ENCODE measurements at regions not wholly inside any gene's neighbourhood (a gene's known extent, or its start where the extent isn't known, plus 50 kb on each side); places are given as distances from the start of the nearest gene placed in this dataset.

DNA sequence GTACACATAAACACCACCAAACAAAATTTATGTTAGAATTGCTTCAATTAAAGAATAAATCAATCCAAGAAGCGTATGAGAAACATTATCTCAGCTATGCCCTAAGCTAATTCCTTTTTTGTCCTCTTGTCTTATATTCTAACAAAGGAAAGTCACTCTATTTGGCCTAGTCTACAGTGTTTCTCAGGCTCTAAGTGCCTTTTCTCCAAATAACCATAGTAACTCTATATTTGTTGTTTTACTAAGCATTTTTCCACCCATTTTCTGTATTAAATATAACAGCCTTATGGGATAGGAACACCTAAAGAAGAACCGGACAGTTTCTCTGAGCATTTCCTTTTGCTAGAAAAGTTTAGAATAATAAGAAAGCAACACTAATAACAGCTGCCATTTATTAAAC is 120.1 kb upstream of the MTAP start:
- no peak overlapping the region for H3K27ac Mint-ChIP-seq
- no peak overlapping the region for H3K4me3 Mint-ChIP-seq
- no peaks in the 10 kb centered on the region for H3K27me3 Mint-ChIP-seq
- H3K4me1 Mint-ChIP-seq (ENCODE audit: low read depth) = peaks cover 71% of the 10 kb centered on the region
- no peaks in the 10 kb centered on the region for H3K36me3 Mint-ChIP-seq (ENCODE audit: low read depth)
- no peak for DNase-seq
- H3K9me3 Mint-ChIP-seq = no peaks in the 10 kb centered on the region

DNA sequence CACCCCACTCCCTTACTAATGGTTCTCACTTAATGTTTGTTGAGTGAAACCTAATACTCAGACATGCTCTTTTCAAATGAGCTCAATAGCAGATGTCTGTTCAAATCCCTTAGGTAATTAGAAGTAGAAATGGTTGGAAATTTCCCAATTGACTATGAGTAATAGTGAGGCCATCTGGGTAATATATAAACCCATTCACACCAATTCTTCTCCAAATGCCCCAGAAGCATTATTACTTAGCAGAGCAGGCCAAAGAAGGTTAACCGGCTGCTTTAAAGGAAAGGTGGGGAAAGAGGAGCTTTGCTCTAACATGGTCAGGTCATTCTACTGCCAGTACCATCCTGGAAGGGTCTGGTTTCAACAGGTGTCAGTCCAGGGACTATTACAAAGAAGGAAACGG is 119.5 kb upstream of the MTAP start:
- no peaks in the 10 kb centered on the region for H3K9me3 Mint-ChIP-seq
- H3K27ac Mint-ChIP-seq = no peak overlapping the region
- H3K4me1 Mint-ChIP-seq (ENCODE audit: low read depth) = peaks cover 70% of the 10 kb centered on the region
- no peak for DNase-seq
- H3K4me3 Mint-ChIP-seq = no peak overlapping the region
- H3K36me3 Mint-ChIP-seq (ENCODE audit: low read depth) = no peaks in the 10 kb centered on the region
- no peaks in the 10 kb centered on the region for H3K27me3 Mint-ChIP-seq

DNA sequence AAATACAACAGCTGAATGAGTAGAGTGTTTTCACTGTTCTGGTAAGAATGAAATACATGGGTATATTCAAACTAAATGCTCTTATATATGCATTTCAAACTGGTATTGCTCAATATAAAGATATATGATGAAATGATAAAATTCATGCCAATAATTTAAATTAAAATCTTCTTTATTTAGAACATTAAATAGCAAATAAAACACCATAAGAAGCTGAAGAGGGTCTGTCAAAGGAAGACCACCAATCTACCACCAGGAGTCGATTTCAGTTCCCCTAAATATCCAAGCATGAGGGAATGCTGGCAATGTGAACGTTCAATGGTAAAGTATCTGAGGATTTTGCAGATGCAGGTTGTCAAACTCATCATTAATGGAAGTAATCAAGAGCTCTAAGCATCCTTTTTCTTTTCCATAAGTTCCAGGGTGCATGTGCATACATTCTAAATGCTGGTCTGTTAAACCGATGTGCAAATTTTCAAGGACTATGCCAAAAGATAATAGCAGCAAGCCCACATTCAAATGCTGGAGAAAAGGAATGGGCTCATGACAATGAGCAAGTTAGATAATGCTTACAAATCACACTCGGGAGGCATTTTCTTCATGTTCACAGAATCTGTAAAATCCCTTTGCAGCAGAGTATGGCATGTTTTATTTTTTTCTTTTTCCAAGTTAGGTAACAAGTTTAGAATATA is 118.8 kb upstream of the MTAP start:
- no peaks in the 10 kb centered on the region for H3K9me3 Mint-ChIP-seq
- no peak overlapping the region for H3K4me3 Mint-ChIP-seq
- H3K27ac Mint-ChIP-seq = no peak overlapping the region
- H3K27me3 Mint-ChIP-seq = no peaks in the 10 kb centered on the region
- peaks cover 73% of the 10 kb centered on the region for H3K4me1 Mint-ChIP-seq (ENCODE audit: low read depth)
- H3K36me3 Mint-ChIP-seq (ENCODE audit: low read depth) = no peaks in the 10 kb centered on the region
- no peak for DNase-seq

DNA sequence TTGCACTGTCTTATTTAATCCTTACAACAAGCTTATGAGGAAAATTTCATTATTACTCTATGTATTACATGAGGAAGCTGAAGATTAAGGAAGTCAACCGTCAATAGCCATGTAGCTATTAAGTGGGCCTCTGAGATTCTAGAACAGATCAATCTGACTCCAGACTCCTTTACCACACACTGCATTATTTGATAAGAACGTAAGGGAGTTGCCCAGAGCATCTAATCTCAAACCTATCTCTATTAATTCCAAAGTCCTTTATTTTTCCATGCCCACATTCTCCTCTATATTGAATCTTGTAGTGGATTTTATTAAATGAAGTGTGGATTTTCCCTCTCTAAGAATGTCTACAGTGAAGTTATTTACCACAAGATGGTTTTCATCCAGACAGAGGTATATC is 118.2 kb upstream of the MTAP start:
- peak overlapping the region; percentile 95 for H3K27ac Mint-ChIP-seq
- H3K27me3 Mint-ChIP-seq = no peaks in the 10 kb centered on the region
- H3K4me1 Mint-ChIP-seq (ENCODE audit: low read depth) = peaks cover 78% of the 10 kb centered on the region
- no peak for DNase-seq
- H3K4me3 Mint-ChIP-seq = no peak overlapping the region
- H3K9me3 Mint-ChIP-seq = no peaks in the 10 kb centered on the region
- H3K36me3 Mint-ChIP-seq (ENCODE audit: low read depth) = no peaks in the 10 kb centered on the region

DNA sequence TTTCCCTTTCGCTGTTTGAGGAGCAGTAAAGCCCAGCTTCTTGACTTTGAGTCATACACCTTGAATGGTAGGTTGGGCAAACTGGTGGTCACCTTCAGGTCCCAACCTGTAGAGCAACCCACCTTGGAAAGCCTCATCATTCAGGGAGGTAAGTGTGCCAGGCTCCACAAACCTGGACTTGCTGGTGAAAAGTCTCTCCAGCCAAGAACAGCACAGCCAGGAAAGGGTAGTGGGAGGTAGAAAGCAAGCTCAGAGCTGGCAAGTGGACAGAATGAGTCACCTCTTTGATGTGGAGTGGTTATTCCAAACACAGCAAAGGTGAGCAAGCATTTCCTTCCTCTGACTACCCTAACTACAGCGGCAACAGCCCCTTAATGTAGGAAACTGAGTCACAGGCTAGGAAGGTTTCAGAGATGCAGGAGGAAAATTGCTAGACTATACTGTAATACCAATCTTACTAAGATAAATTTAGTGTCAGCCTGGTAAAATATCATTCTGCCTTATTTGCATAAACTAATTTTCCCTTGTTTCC is 117.5 kb upstream of the MTAP start:
- Mint-ChIP-seq H3K9me3 (no peaks in the 10 kb centered on the region), H3K4me1 (ENCODE audit: low read depth) (peaks cover 83% of the 10 kb centered on the region), H3K27ac (peak overlapping the region; percentile 95)

DNA sequence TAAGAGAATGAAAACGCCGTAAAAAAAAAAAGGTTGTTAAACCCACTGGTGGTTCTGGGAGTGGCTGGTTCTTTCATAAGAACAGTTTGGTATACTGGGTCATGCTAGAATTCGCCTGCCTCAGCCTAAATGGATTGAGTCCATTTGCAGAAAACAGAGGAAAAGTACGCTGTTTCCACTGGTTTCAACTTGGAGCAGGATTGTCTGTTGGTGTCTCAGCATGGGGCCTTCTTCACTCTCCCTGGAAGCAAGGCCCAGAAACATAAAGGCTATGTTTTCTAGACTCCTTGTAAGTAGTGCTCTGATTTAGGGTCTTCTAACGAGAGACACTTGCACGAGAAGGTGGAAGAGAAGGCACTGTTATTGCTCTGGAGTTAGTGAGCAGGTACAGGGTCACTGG is 116.9 kb upstream of the MTAP start:
- H3K9me3 Mint-ChIP-seq = no peaks in the 10 kb centered on the region
- H3K4me1 Mint-ChIP-seq (ENCODE audit: low read depth) = peaks cover 83% of the 10 kb centered on the region
- H3K4me3 Mint-ChIP-seq = no peak overlapping the region
- peak overlapping the region; percentile 95 for H3K27ac Mint-ChIP-seq
- no peak for DNase-seq
- no peaks in the 10 kb centered on the region for H3K27me3 Mint-ChIP-seq
- H3K36me3 Mint-ChIP-seq (ENCODE audit: low read depth) = no peaks in the 10 kb centered on the region

More for the DNA sequence above, 117.5 kb upstream of the MTAP start:
- no peaks in the 10 kb centered on the region for H3K36me3 Mint-ChIP-seq (ENCODE audit: low read depth)
- DNase-seq = peak; percentile 76
- H3K4me3 Mint-ChIP-seq = peak overlapping the region; percentile 26
- H3K27me3 Mint-ChIP-seq = no peaks in the 10 kb centered on the region

DNA sequence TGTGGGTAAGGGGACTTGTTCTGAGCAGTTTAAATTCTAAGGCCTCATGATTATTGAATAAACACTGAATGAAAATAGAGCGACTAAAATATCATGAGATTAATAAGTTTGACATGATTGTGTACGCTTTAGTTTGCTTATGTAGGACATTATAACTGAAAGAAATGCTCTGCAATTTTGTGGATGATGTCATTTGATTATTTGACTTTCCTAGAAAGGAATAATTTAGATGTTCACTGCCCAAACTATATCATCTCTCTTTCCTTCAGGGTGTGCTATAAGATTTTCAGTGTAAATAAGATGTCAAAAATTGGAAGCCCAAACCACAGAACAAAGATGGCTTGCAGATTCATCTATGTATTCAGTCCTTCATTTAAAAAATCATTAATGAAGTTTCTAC is 115.7 kb upstream of the MTAP start:
- H3K4me1 Mint-ChIP-seq (ENCODE audit: low read depth) = peaks cover 80% of the 10 kb centered on the region
- H3K27me3 Mint-ChIP-seq = no peaks in the 10 kb centered on the region
- DNase-seq = no peak
- H3K36me3 Mint-ChIP-seq (ENCODE audit: low read depth) = no peaks in the 10 kb centered on the region
- no peaks in the 10 kb centered on the region for H3K9me3 Mint-ChIP-seq
- no peak overlapping the region for H3K27ac Mint-ChIP-seq
- H3K4me3 Mint-ChIP-seq = no peak overlapping the region

DNA sequence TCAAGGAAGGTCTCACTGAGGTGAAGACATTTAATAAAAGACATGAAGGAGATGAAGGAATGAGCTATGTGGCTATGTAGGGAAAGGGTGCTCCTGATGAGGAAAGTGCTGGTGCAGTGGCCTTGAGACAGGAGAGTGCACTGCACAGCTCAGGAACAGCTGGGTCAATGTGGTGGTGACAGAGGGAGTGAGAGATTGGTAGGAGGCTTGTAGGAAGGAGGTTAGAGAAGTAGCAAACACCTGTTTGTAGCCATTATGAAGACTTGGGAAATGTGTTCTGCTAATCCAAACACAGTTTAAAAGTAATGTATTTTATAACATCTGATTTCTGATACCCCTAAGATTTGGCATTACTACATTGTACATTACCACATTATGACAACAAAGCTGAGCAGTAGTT is 115.1 kb upstream of the MTAP start:
- peak overlapping the region; percentile 4 for H3K27ac Mint-ChIP-seq
- no peaks in the 10 kb centered on the region for H3K9me3 Mint-ChIP-seq
- no peaks in the 10 kb centered on the region for H3K36me3 Mint-ChIP-seq (ENCODE audit: low read depth)
- peaks cover 3% of the 10 kb centered on the region for H3K27me3 Mint-ChIP-seq
- DNase-seq = no peak
- no peak overlapping the region for H3K4me3 Mint-ChIP-seq
- H3K4me1 Mint-ChIP-seq (ENCODE audit: low read depth) = peaks cover 75% of the 10 kb centered on the region

DNA sequence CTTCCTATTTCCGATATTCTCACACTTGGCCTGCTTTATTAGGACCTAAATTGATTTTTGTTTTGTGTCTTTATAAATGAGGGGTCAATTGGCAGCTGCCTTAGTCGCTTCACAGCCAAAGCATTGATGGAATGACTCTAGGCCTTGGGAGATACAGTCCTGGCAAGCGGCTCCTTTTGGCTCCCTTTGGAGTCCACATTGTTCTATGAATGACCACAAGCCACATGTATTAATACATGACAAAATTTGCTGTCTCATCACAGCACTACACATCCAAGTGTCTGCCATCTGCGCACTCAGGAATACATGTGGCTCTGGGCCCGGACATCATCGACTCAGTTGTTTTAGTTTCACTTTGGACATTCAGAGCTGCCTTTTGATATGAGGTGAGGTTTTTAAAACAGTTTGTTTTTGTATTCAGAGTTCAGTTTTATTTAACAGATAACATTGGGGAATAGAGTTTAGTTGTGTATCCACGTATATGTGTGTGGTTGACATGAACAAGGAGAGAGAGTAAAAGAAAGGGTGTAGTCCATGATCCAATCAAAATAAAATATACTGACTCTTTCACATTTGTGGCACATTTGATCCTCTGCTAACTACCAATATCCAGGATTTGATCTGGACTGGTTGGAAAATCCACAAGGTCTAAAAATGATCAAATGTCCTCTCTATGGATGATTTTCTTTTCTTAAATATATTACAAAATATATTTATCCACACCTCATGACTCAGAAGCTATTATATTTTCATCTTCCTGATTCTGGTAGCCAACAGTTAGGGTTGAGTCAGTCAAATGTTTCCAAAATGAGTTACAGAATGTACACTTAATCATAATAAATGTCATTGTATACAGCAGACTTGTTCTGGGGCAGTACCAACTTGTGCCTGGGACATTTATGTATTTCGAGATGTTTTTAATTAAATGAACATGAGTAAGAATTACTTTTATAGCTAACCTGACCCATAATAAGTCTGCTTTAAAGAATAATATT is 114.0 kb upstream of the MTAP start:
- H3K4me3 Mint-ChIP-seq = no peak overlapping the region
- peaks cover 66% of the 10 kb centered on the region for H3K4me1 Mint-ChIP-seq (ENCODE audit: low read depth)
- no peak for DNase-seq
- H3K9me3 Mint-ChIP-seq = no peaks in the 10 kb centered on the region
- H3K27me3 Mint-ChIP-seq = peaks cover 4% of the 10 kb centered on the region
- H3K36me3 Mint-ChIP-seq (ENCODE audit: low read depth) = no peaks in the 10 kb centered on the region
- peak overlapping the region; percentile 9 for H3K27ac Mint-ChIP-seq

DNA sequence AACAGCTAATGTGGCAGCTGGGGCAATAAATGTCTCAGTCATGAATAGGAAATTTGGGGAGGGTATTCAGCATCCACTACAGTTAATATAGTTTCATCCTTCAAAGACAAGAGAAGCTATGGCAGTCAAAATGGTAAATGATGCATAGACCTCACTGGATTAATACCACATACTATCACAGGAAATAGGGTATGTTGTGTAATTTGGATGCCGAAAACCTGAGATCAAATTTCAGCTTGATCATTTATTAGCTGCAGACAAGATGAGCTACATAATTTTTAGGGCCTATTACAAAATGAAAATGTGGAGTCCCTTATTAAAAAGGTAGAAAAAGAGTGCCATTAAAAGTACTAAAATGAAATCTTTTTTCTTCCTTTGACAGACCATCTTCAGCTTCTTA is 112.6 kb upstream of the MTAP start:
- Mint-ChIP-seq H3K9me3 (no peaks in the 10 kb centered on the region), H3K4me3 (no peak overlapping the region), H3K4me1 (ENCODE audit: low read depth) (peaks cover 53% of the 10 kb centered on the region), H3K36me3 (ENCODE audit: low read depth) (no peaks in the 10 kb centered on the region), H3K27ac (no peak overlapping the region), H3K27me3 (peaks cover 4% of the 10 kb centered on the region)
- no peak for DNase-seq

DNA sequence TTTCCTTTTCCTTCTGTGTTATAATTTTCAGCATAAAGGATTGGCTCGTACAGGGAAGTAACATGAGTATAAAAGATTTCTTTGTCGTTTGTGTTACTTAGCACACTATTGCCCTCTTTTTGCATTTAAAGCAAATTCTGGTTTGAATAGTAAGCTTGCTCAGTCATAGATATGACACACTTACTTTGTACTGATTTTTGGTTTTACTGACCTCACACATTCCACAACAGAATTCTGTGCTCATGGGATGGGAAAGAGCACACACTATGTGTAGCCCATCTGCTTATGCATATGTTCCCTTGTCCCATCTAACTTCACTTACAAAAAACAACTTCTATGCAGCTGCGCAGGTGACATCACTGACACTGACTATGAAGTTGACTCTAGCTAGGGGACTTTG is 111.9 kb upstream of the MTAP start:
- H3K27ac Mint-ChIP-seq = no peak overlapping the region
- H3K4me1 Mint-ChIP-seq (ENCODE audit: low read depth) = peaks cover 45% of the 10 kb centered on the region
- H3K27me3 Mint-ChIP-seq = peaks cover 6% of the 10 kb centered on the region

DNA sequence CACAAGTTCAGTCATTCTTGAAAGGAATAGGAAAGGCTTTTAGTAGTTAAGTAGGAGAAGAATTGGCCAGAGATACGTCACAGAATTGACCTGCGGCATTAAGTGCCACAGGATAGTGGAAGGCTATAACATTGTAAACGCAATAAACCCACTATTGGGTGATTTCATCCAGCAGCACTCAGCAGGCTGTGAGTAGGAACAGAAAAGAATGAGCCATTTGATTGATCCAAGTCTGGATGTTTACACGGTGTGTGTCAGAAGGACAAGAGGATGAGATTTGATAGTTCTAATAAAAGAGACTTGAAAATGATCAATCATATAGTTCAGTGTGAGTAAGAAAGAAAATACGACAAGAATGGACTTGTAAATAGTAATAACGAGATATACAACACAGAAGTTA is 110.0 kb upstream of the MTAP start:
- H3K36me3 Mint-ChIP-seq (ENCODE audit: low read depth) = no peaks in the 10 kb centered on the region
- peaks cover 9% of the 10 kb centered on the region for H3K9me3 Mint-ChIP-seq
- no peak for DNase-seq
- no peak overlapping the region for H3K27ac Mint-ChIP-seq
- peaks cover 6% of the 10 kb centered on the region for H3K27me3 Mint-ChIP-seq
- H3K4me3 Mint-ChIP-seq = no peak overlapping the region
- peaks cover 28% of the 10 kb centered on the region for H3K4me1 Mint-ChIP-seq (ENCODE audit: low read depth)

More for the DNA sequence above, 111.9 kb upstream of the MTAP start:
- Mint-ChIP-seq H3K36me3 (ENCODE audit: low read depth) (no peaks in the 10 kb centered on the region), H3K9me3 (peaks cover 6% of the 10 kb centered on the region), H3K4me3 (no peak overlapping the region)
- DNase-seq = no peak

DNA sequence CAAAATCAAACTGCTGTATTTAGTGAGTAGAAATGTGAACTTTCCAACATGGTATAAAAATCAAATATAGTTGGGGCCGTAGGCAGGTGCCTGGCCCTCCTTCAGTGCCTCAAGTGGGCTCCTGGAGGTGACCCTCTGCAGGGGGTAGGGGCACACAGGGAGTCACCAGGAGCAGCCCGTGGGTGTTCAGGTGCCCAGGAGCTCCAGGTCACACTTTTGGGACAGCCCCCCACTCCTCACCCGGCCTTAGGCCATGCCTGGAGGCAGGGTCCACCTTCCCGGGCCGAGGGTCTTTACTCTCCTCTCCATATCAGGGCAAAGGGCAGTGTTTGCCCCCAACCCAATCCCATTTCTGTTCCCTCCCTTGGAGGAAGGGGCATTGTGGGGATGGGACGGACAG is 108.0 kb upstream of the MTAP start:
- peaks cover 9% of the 10 kb centered on the region for H3K4me1 Mint-ChIP-seq (ENCODE audit: low read depth)
- H3K36me3 Mint-ChIP-seq (ENCODE audit: low read depth) = no peaks in the 10 kb centered on the region
- H3K9me3 Mint-ChIP-seq = peaks cover 9% of the 10 kb centered on the region
- peaks cover 6% of the 10 kb centered on the region for H3K27me3 Mint-ChIP-seq
- H3K4me3 Mint-ChIP-seq = no peak overlapping the region
- H3K27ac Mint-ChIP-seq = no peak overlapping the region
- no peak for DNase-seq

DNA sequence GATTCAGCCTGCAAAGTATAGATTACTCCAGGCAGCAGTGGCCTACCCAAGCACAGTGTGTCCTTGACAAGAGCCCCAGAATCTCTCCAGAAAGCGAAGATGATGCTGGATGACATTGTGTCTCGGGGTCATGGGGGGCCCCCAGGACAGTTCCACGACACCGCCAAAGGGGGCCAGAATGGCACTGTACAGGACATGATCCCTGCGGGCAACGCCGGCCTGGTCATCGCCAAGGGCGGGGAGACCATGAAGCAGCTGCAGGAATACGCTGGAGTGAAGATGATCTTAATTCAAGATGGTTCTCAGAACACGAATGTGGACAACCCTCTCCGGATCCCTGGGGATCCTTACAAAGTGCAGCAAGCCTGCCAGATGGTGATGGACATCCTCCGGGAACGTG is 107.0 kb upstream of the MTAP start:
- Mint-ChIP-seq H3K4me3 (no peak overlapping the region), H3K36me3 (ENCODE audit: low read depth) (no peaks in the 10 kb centered on the region), H3K4me1 (ENCODE audit: low read depth) (peaks cover 4% of the 10 kb centered on the region), H3K27me3 (peaks cover 6% of the 10 kb centered on the region), H3K9me3 (peaks cover 9% of the 10 kb centered on the region), H3K27ac (no peak overlapping the region)
- DNase-seq = no peak

DNA sequence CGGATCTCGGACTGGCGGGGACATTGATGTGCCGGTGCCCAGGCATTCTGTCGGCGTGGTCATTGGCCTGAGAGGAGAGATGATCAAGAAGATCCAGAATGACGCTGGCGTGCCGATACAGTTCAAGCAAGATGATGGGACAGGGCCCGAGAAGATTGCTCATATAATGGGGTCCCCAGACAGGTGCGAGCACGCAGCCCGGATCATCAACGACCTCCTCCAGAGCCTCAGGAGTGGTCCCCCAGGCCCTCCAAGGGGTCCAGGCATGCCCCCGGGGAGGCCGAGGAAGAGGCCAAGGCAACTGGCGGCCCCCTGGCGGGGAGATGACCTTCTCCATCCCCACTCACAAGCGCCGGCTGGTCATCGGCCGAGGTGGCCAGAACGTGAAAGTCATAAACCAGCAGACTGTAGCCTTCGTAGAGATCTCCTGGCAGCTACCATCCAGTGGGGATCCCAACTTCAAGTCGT is 106.5 kb upstream of the MTAP start:
- no peak overlapping the region for H3K4me3 Mint-ChIP-seq
- H3K27ac Mint-ChIP-seq = no peak overlapping the region
- peaks cover 9% of the 10 kb centered on the region for H3K9me3 Mint-ChIP-seq
- H3K36me3 Mint-ChIP-seq (ENCODE audit: low read depth) = no peaks in the 10 kb centered on the region
- peaks cover 6% of the 10 kb centered on the region for H3K27me3 Mint-ChIP-seq
- H3K4me1 Mint-ChIP-seq (ENCODE audit: low read depth) = no peaks in the 10 kb centered on the region
- no peak for DNase-seq
